OCI-LY7 (cell line): ENCODE measurements at regions not wholly inside any gene's neighbourhood (a gene's known extent, or its start where the extent isn't known, plus 50 kb on each side); places are given as distances from the start of the nearest gene placed in this dataset.

ENCODE experiments used
- BruUV-seq: library from RNA; stranded (reverse); fragments of 400-500 nt; replicated peaks from 2 replicates; lab custom pipeline; 2021; lab: Mats Ljungman, UMichigan
- CTCF ChIA-PET: fragments of 300-600 bp; sonication (Branson Sonifier 250); formaldehyde crosslinking; loops from one replicate; lab custom pipeline; 2022; ENCODE audit warnings: antibody characterized with exemption; ENCODE audit not compliant: unreplicated experiment; lab: Charles Lee
- POLR2A ChIA-PET: fragments of 300-600 bp; sonication (Branson Sonifier 250); formaldehyde crosslinking; loops from one replicate; lab custom pipeline; 2022; ENCODE audit warnings: antibody characterized with exemption; lab: Charles Lee
- DNase-seq: peaks from one replicate; pipeline ENCODE4 v3.0.0-alpha.2; 2015; ENCODE audit warnings: low spot score
- H2AFZ ChIP-seq: fragments of 200-600 bp; sonication (generic), shearing (Covaris generic); 2 replicates; pipeline ENCODE4 v1.6.1; 2014; ENCODE audit warnings: mild to moderate bottlenecking, antibody characterized with exemption, low read length, moderate library complexity
- H3K27ac ChIP-seq: fragments of 200-600 bp; sonication (generic); 2 replicates; pipeline ENCODE4 v1.5.1; 2014; ENCODE audit warnings: mixed run types, low read depth, mild to moderate bottlenecking, moderate library complexity, low read length, inconsistent platforms; ENCODE audit not compliant: poor library complexity, severe bottlenecking
- H3K36me3 ChIP-seq: fragments of 200-600 bp; sonication (generic); 2 replicates; pipeline ENCODE4 v1.6.1; 2014; ENCODE audit warnings: mild to moderate bottlenecking, antibody characterized with exemption, low read length, moderate library complexity, mixed read lengths; ENCODE audit not compliant: insufficient read depth
- H3K4me1 ChIP-seq: fragments of 200-600 bp; sonication (generic); 2 replicates; pipeline ENCODE4 v1.5.1; 2014; ENCODE audit warnings: mild to moderate bottlenecking, low read length; ENCODE audit not compliant: insufficient read depth, poor library complexity, severe bottlenecking
- H3K4me2 ChIP-seq: fragments of 200-600 bp; sonication (generic); 2 replicates; pipeline ENCODE4 v1.6.1; 2014; ENCODE audit warnings: mild to moderate bottlenecking, low read length
- H3K4me3 ChIP-seq: fragments of 200-600 bp; sonication (generic); 2 replicates; pipeline ENCODE4 v1.5.1; 2014; ENCODE audit warnings: mild to moderate bottlenecking, low read depth, low read length; ENCODE audit not compliant: poor library complexity, severe bottlenecking
- H3K79me2 ChIP-seq: fragments of 200-600 bp; sonication (generic); 2 replicates; pipeline ENCODE4 v1.6.1; 2016; ENCODE audit warnings: low read depth, mild to moderate bottlenecking, low read length, moderate library complexity, mixed read lengths; ENCODE audit not compliant: insufficient read depth
- H3K9me2 ChIP-seq: fragments of 200-600 bp; sonication (generic); 2 replicates; pipeline ENCODE4 v1.6.1; 2016; ENCODE audit warnings: mild to moderate bottlenecking, low read length, mixed read lengths; ENCODE audit not compliant: insufficient read depth
- H3K9me3 ChIP-seq: fragments of 200-600 bp; sonication (generic); 2 replicates; pipeline ENCODE4 v1.6.1; 2014; ENCODE audit warnings: mild to moderate bottlenecking, mixed run types, low read length, mixed read lengths
- H4K20me1 ChIP-seq: fragments of 200-600 bp; sonication (generic); 2 replicates; pipeline ENCODE4 v1.6.1; 2014; ENCODE audit warnings: mild to moderate bottlenecking, antibody characterized with exemption, low read length, moderate library complexity, mixed read lengths; ENCODE audit not compliant: insufficient read depth
- EZH2phosphoT487 ChIP-seq: fragments of 200-600 bp; sonication (generic); IDR thresholded peaks from 2 replicates; pipeline ENCODE4 v1.6.1; 2018; ENCODE audit warnings: low read depth, borderline replicate concordance, mild to moderate bottlenecking, mixed run types, antibody characterized with exemption, low read length, moderate library complexity, mixed read lengths
- intact Hi-C: fragments of 100-400 bp; cut with micrococcal nuclease; formaldehyde crosslinking; loops from one replicate; pipeline ENCODE4 v1.10.0; 2022; ENCODE audit not compliant: unreplicated experiment
- TF ChIP-seq, protein P1 (sequence below): fragments of 200-600 bp; sonication (generic); conservative IDR thresholded peaks from 2 replicates; pipeline ENCODE4 v1.5.1; 2014; ENCODE audit warnings: mild to moderate bottlenecking, antibody characterized with exemption, low read length, moderate library complexity, mixed read lengths

DNA sequence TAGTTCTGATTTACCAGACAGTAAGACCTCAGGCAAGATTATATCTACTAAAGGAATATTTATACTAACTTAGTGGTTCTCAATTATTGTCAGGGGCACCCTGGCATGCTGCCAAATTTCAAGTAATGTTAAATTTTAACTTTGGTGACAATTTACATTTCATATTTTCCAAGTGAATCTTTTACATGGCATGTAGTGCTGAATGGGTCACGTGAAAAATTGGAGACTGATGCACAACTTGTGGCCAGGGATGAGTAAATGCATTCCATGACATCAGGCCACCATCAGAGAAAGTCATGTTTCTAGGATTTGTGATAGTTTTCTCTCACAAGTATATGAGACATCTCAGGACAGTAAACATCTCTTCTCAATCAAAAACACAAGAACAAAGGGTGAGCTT is 202.6 kb upstream of the SOX21 start:
- H3K4me3 ChIP-seq: no peak overlapping the region
- H3K4me1 ChIP-seq: no peaks in the 10 kb centered on the region
- POLR2A ChIA-PET: no interaction called here
- H3K4me2 ChIP-seq: no peak overlapping the region
- H3K9me3 ChIP-seq: no peaks in the 10 kb centered on the region
- TF ChIP-seq EZH2phosphoT487: no peak
- TF ChIP-seq, protein P1, sequence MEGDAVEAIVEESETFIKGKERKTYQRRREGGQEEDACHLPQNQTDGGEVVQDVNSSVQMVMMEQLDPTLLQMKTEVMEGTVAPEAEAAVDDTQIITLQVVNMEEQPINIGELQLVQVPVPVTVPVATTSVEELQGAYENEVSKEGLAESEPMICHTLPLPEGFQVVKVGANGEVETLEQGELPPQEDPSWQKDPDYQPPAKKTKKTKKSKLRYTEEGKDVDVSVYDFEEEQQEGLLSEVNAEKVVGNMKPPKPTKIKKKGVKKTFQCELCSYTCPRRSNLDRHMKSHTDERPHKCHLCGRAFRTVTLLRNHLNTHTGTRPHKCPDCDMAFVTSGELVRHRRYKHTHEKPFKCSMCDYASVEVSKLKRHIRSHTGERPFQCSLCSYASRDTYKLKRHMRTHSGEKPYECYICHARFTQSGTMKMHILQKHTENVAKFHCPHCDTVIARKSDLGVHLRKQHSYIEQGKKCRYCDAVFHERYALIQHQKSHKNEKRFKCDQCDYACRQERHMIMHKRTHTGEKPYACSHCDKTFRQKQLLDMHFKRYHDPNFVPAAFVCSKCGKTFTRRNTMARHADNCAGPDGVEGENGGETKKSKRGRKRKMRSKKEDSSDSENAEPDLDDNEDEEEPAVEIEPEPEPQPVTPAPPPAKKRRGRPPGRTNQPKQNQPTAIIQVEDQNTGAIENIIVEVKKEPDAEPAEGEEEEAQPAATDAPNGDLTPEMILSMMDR: no peak
- no peaks in the 10 kb centered on the region for H3K36me3 ChIP-seq
- intact Hi-C loops: no loop called here
- CTCF ChIA-PET: no interaction called here
- no peaks in the 10 kb centered on the region for H3K9me2 ChIP-seq
- H3K79me2 ChIP-seq: no peaks in the 10 kb centered on the region
- no peak overlapping the region for H2AFZ ChIP-seq
- BruUV-seq: no TSS peak
- DNase-seq: no peak
- H3K27ac ChIP-seq: no peak overlapping the region
- no peaks in the 10 kb centered on the region for H4K20me1 ChIP-seq

GRCh38 chr13:94906605-94907004 is 194.3 kb upstream of the SOX21 start:
- Histone ChIP-seq H3K36me3 (no peaks in the 10 kb centered on the region), H2AFZ (no peak overlapping the region), H4K20me1 (no peaks in the 10 kb centered on the region), H3K4me2 (no peak overlapping the region), H3K27ac (no peak overlapping the region), H3K9me2 (no peaks in the 10 kb centered on the region), H3K4me3 (no peak overlapping the region), H3K4me1 (no peaks in the 10 kb centered on the region), H3K9me3 (no peaks in the 10 kb centered on the region), H3K79me2 (no peaks in the 10 kb centered on the region)
- ChIA-PET POLR2A (no interaction called here), CTCF (no interaction called here)
- no peak for TF ChIP-seq EZH2phosphoT487
- TF ChIP-seq, protein P1: no peak
- intact Hi-C loops: no loop called here
- DNase-seq: no peak
- no TSS peak for BruUV-seq

DNA sequence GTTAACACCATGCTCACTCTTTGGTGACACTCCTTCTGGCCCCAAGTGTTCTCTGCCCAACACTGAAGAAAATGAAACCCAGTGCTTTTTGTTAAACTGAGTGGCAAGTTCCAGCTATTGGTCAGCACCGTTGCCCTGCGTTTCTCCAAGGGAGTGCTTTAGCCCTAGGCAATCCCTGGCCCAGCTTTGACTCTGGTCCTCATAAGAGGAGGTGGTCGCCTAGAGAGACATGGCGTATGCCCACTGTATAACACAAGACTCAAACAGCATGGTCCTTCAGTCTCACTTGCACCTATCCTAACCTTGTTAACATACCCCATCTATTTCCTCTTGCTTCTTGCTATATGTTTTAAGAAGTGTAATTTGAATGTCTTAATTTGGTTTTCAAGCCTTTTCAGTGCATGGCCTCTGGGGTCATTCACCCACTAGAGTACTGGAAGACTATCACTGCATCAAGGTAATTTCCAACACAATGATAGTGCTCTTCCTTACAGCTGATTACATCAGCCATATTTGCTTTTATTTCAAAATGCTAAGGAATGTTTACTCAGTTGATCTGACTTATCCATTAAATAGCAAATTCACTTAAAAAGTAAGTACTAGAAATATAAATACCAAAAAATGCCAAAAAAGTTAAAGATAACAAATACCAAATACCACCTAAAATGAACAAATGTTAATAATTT is 190.5 kb upstream of the SOX21 start:
- Histone ChIP-seq H3K9me2 (no peaks in the 10 kb centered on the region), H3K4me1 (no peaks in the 10 kb centered on the region), H3K27ac (no peak overlapping the region), H2AFZ (no peak overlapping the region), H3K4me2 (no peak overlapping the region), H3K36me3 (no peaks in the 10 kb centered on the region), H3K79me2 (no peaks in the 10 kb centered on the region), H3K4me3 (no peak overlapping the region), H3K9me3 (no peaks in the 10 kb centered on the region), H4K20me1 (no peaks in the 10 kb centered on the region)
- ChIA-PET CTCF (no interaction called here), POLR2A (no interaction called here)
- intact Hi-C loops: no loop called here
- no TSS peak for BruUV-seq
- no peak for TF ChIP-seq EZH2phosphoT487
- TF ChIP-seq, protein P1: no peak
- DNase-seq: no peak
